ENCODE measurements at regions not wholly inside any gene's neighbourhood (a gene's known extent, or its start where the extent isn't known, plus 50 kb on each side); places are given as distances from the start of the nearest gene placed in this dataset.

DNA sequence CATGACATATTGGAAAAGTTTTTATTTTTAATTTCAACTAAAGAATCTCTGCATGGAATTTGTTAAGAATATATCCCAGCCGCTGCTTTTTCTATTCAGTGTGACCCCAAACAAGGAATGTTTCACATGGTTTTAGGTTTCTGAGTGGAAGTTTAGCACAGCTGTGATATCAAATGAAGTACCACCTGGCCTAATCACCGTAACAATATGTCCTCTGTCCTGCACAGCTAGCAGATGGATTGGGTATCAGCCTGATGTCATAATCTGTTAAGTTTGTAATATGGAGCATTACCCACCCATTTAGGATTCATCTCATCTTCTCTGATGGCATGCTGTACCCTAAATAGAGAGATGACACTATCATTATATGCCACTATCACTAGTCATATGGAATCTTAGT, 963.7 kb upstream of the ADGRL2 start:
- Histone ChIP-seq H3K4me1 (ENCODE audit: control insufficient read depth in 1 of 2, low read depth in 2 of 2) (no peaks in the 10 kb centered on the region), H3K27ac (no peak overlapping the region), H3K4me3 (no peak overlapping the region), H3K36me3 (no peaks in the 10 kb centered on the region), H3K9me3 (no peaks in the 10 kb centered on the region), H3K27me3 (replicated peaks; ENCODE audit: insufficient read depth) (no peaks in the 10 kb centered on the region)
- TF ChIP-seq, protein P1, sequence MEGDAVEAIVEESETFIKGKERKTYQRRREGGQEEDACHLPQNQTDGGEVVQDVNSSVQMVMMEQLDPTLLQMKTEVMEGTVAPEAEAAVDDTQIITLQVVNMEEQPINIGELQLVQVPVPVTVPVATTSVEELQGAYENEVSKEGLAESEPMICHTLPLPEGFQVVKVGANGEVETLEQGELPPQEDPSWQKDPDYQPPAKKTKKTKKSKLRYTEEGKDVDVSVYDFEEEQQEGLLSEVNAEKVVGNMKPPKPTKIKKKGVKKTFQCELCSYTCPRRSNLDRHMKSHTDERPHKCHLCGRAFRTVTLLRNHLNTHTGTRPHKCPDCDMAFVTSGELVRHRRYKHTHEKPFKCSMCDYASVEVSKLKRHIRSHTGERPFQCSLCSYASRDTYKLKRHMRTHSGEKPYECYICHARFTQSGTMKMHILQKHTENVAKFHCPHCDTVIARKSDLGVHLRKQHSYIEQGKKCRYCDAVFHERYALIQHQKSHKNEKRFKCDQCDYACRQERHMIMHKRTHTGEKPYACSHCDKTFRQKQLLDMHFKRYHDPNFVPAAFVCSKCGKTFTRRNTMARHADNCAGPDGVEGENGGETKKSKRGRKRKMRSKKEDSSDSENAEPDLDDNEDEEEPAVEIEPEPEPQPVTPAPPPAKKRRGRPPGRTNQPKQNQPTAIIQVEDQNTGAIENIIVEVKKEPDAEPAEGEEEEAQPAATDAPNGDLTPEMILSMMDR (IDR thresholded peaks at IDR 0.05): no peak
- ATAC-seq (ENCODE audit: insufficient number of reproducible peaks, low FRiP score, low read depth) (no peak), DNase-seq (ENCODE audit: low spot score) (no peak)

DNA sequence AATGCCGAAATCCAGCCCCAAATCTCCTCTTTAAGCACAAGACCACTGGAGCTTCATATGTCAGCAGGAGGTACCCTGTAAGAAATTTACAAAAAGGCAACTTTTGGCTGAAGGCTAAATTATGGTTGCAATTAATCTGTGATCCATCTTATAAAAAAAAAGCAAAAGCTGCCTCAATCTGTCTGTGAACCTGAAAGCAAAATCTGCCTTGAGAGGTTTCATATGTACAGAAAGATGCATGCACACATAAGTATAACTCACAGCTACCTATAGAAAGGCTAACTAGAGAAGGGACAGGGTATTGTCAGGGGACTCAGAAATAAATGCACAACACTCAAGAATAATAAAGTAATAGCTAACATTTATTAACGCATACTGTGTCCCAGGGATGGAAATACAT, 964.2 kb upstream of the ADGRL2 start:
- Histone ChIP-seq H3K4me1 (ENCODE audit: control insufficient read depth in 1 of 2, low read depth in 2 of 2) (no peaks in the 10 kb centered on the region), H3K27ac (no peak overlapping the region), H3K36me3 (no peaks in the 10 kb centered on the region), H3K4me3 (no peak overlapping the region), H3K27me3 (replicated peaks; ENCODE audit: insufficient read depth) (no peaks in the 10 kb centered on the region), H3K9me3 (no peaks in the 10 kb centered on the region)
- TF ChIP-seq, protein P1 (IDR thresholded peaks at IDR 0.05): no peak
- ATAC-seq (ENCODE audit: insufficient number of reproducible peaks, low FRiP score, low read depth): no peak
- DNase-seq (ENCODE audit: low spot score): no peak

DNA sequence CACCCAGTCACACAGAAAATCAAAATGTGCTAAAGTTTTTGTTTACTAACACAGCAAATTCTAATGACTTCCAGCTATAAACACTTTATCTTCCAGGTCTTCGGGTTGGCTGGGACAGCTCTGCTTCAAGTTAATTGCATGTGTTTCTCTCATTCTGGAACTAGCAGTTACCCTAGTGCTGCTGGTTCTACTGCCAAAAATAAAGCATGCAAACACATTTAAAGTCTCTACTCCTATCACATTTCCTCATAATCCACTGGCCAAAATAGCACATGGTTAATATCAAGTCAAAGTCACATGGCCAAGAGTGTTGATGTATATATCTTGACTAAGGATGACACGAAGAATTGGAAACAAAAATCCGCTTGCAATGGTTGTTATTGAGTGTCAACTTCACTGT, 973.1 kb upstream of the ADGRL2 start:
- Histone ChIP-seq H3K27me3 (replicated peaks; ENCODE audit: insufficient read depth) (no peaks in the 10 kb centered on the region), H3K27ac (no peak overlapping the region), H3K4me3 (no peak overlapping the region), H3K9me3 (no peaks in the 10 kb centered on the region), H3K4me1 (ENCODE audit: control insufficient read depth in 1 of 2, low read depth in 2 of 2) (no peaks in the 10 kb centered on the region), H3K36me3 (no peaks in the 10 kb centered on the region)
- ATAC-seq (ENCODE audit: insufficient number of reproducible peaks, low FRiP score, low read depth): no peak
- TF ChIP-seq, protein P1 (IDR thresholded peaks at IDR 0.05): no peak
- DNase-seq (ENCODE audit: low spot score): no peak

DNA sequence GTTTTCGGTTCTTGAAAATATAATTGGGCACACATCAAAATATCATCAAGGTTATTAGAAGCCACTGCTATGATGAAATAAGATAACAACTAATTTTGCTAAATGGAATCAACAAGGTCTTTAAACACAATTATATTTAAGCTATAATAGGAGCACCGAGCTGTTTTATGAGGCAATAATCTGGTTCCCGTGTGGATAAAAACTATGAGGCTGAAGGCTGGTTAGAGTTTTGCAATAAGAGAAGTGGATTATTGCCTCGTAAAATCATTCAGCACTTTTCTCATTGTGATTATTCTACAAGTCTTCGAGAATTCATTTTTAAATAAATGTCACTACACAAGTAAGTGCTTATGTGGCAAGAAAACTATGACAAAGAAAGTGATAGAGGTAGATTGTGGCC, 975.7 kb upstream of the ADGRL2 start:
- no peaks in the 10 kb centered on the region for H3K36me3 ChIP-seq
- no peaks in the 10 kb centered on the region for H3K9me3 ChIP-seq
- TF ChIP-seq, protein P1 (IDR thresholded peaks at IDR 0.05): no peak
- H3K4me3 ChIP-seq: no peak overlapping the region
- no peak overlapping the region for H3K27ac ChIP-seq
- no peaks in the 10 kb centered on the region for H3K4me1 ChIP-seq (ENCODE audit: control insufficient read depth in 1 of 2, low read depth in 2 of 2)
- DNase-seq (ENCODE audit: low spot score) (no peak), ATAC-seq (ENCODE audit: insufficient number of reproducible peaks, low FRiP score, low read depth) (no peak)
- no peaks in the 10 kb centered on the region for H3K27me3 ChIP-seq (replicated peaks; ENCODE audit: insufficient read depth)

DNA sequence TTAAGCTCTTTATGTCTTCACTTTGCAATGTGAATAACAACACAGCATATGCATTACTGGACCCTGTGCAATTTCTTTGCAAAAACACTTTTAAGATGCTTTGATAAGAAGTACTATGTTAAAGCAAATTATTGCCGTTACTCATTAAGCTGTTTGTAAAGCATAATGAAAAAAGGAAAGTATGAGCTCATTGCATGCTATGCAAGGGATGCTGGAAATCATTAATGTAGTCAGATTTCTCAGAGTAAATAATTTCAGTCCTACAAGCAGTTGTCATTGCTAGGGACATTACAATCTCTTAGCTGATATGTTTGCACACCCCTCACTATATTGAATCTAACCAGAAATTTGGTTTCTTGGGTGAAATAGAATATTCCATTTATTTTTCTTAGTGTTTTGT, 982.5 kb upstream of the ADGRL2 start:
- Histone ChIP-seq H3K27ac (no peak overlapping the region), H3K36me3 (no peaks in the 10 kb centered on the region), H3K9me3 (no peaks in the 10 kb centered on the region), H3K4me1 (ENCODE audit: control insufficient read depth in 1 of 2, low read depth in 2 of 2) (no peaks in the 10 kb centered on the region), H3K4me3 (no peak overlapping the region), H3K27me3 (replicated peaks; ENCODE audit: insufficient read depth) (no peaks in the 10 kb centered on the region)
- DNase-seq (ENCODE audit: low spot score) (no peak), ATAC-seq (ENCODE audit: insufficient number of reproducible peaks, low FRiP score, low read depth) (no peak)
- TF ChIP-seq, protein P1 (IDR thresholded peaks at IDR 0.05): no peak
